ENCODE measurements at regions not wholly inside any gene's neighbourhood (a gene's known extent, or its start where the extent isn't known, plus 50 kb on each side); places are given as distances from the start of the nearest gene placed in this dataset.

DNA sequence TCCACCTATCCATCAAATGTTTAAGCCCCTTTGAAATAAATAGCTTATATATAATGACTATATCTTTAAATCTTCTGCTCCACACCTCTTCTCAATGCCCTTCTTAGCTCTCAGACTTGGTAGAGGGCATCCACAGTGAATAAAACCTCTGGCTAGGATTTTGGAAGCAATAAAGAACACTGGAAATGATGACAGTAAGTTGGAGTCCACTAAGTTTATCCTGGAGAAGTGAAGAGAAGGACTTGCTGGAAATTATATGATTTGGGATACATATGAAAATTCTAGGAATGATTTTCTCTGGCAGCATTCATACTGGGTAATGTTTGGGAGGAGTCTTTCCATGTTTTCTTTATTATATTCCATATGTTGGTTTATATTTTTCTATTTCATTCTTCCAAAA lies 133.5 kb upstream of the KL start:
- TF ChIP-seq POLR2AphosphoS5 (IDR thresholded peaks at IDR 0.05; ENCODE audit: low read length), result no peak
- no peak for TF ChIP-seq EZH2 (IDR thresholded peaks at IDR 0.05; ENCODE audit: borderline replicate concordance, control insufficient read depth, low read depth, low read length)
- TF ChIP-seq YY1 (IDR thresholded peaks at IDR 0.05; ENCODE audit: low read depth, low read length), result no peak
- TF ChIP-seq, protein P1, sequence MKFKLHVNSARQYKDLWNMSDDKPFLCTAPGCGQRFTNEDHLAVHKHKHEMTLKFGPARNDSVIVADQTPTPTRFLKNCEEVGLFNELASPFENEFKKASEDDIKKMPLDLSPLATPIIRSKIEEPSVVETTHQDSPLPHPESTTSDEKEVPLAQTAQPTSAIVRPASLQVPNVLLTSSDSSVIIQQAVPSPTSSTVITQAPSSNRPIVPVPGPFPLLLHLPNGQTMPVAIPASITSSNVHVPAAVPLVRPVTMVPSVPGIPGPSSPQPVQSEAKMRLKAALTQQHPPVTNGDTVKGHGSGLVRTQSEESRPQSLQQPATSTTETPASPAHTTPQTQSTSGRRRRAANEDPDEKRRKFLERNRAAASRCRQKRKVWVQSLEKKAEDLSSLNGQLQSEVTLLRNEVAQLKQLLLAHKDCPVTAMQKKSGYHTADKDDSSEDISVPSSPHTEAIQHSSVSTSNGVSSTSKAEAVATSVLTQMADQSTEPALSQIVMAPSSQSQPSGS (IDR thresholded peaks at IDR 0.05; ENCODE audit: low read length), result no peak
- TF ChIP-seq, protein P2, sequence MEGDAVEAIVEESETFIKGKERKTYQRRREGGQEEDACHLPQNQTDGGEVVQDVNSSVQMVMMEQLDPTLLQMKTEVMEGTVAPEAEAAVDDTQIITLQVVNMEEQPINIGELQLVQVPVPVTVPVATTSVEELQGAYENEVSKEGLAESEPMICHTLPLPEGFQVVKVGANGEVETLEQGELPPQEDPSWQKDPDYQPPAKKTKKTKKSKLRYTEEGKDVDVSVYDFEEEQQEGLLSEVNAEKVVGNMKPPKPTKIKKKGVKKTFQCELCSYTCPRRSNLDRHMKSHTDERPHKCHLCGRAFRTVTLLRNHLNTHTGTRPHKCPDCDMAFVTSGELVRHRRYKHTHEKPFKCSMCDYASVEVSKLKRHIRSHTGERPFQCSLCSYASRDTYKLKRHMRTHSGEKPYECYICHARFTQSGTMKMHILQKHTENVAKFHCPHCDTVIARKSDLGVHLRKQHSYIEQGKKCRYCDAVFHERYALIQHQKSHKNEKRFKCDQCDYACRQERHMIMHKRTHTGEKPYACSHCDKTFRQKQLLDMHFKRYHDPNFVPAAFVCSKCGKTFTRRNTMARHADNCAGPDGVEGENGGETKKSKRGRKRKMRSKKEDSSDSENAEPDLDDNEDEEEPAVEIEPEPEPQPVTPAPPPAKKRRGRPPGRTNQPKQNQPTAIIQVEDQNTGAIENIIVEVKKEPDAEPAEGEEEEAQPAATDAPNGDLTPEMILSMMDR (IDR thresholded peaks at IDR 0.05 in 2 of 3, conservative IDR thresholded peaks at IDR 0.05 in 1 of 3; ENCODE audit: control insufficient read depth in 2 of 3, extremely low read depth in 1 of 3, insufficient read depth in 1 of 3, low read depth in 3 of 3, low read length in 3 of 3), result no peak
- TF ChIP-seq SRF (IDR thresholded peaks at IDR 0.05; ENCODE audit: low read depth in 2 of 2, low read length in 2 of 2), result no peak
- TF ChIP-seq PML (IDR thresholded peaks at IDR 0.05; ENCODE audit: low read length), result no peak
- no peak for TF ChIP-seq POLR2A (IDR thresholded peaks at IDR 0.05; ENCODE audit: low read depth, low read length)
- TF ChIP-seq POU2F2 (IDR thresholded peaks at IDR 0.05; ENCODE audit: borderline replicate concordance, low read depth, low read length), result no peak
- TF ChIP-seq SREBF2 (IDR thresholded peaks at IDR 0.05; ENCODE audit: low read length), result no peak
- TF ChIP-seq SIN3A (IDR thresholded peaks at IDR 0.05; ENCODE audit: low read depth, low read length), result no peak
